Vagina (tissue), 2 donors: ENCODE measurements at regions not wholly inside any gene's neighbourhood (a gene's known extent, or its start where the extent isn't known, plus 50 kb on each side); places are given as distances from the start of the nearest gene placed in this dataset.
"Not testable (repeated sequence)": the region's sequence is repeated elsewhere in the genome, so short reads cannot be mapped to it uniquely, and the experiment has no call there.

Experiments used
- DNase-seq, 2 donors: peaks; one replicate each; pipeline ENCODE4 v3.0.0-alpha.2; 2017; ENCODE audit errors: extremely low spot score in 2 of 2
- H3K27ac ChIP-seq: fragments of 200-600 bp; sonication (generic); one replicate; pipeline ENCODE4 v1.5.1; 2019
- H3K27me3 ChIP-seq: fragments of 200-600 bp; sonication (generic); one replicate; pipeline ENCODE4 v1.5.1; 2019
- H3K36me3 ChIP-seq, 2 donors: fragments of 200-600 bp; sonication (generic); one replicate each; pipeline ENCODE4 v1.5.1; 2017 to 2019
- H3K4me1 ChIP-seq: fragments of 200-600 bp; sonication (generic); one replicate; pipeline ENCODE4 v1.5.1; 2019
- H3K4me3 ChIP-seq, 2 donors: fragments of 200-600 bp; sonication (generic); 1 replicate in 1 of 2; 2 replicates in 1 of 2; pipeline ENCODE4 v1.5.1; 2016 to 2019
- H3K9me3 ChIP-seq: fragments of 200-600 bp; sonication (generic); one replicate; pipeline ENCODE4 v1.5.1; 2019
- CTCF ChIP-seq, 3 experiments: fragments of 450-650 bp in 2 of 3; fragments of 200-600 bp in 1 of 3; sonication (generic) in 1 of 3; IDR thresholded peaks; one replicate each; pipeline ENCODE4 v1.5.1; 2017 to 2019; ENCODE audit warnings: antibody characterized with exemption in 3 of 3, mild to moderate bottlenecking in 2 of 3, moderate library complexity in 2 of 3
- POLR2A ChIP-seq, 2 donors: fragments of 450-650 bp; IDR thresholded peaks; one replicate each; pipeline ENCODE4 v1.6.1; 2017; ENCODE audit warnings: antibody characterized with exemption in 2 of 2, mild to moderate bottlenecking in 2 of 2, moderate library complexity in 2 of 2
- POLR2AphosphoS5 ChIP-seq, 2 donors: sonication (generic); formaldehyde crosslinking; IDR thresholded peaks; one replicate each; pipeline ENCODE4 v1.9.0; 2017; ENCODE audit warnings: antibody characterized with exemption in 2 of 2, mild to moderate bottlenecking in 2 of 2, low read depth in 1 of 2; ENCODE audit not compliant: insufficient read depth in 1 of 2
- intact Hi-C: fragments of 100-400 bp; cut with DNase I; formaldehyde crosslinking; loops from one replicate; pipeline ENCODE4 v1.15.1; 2023

- TF ChIP-seq POLR2AphosphoS5 (IDR thresholded peaks at IDR 0.05; ENCODE audit: insufficient read depth in 1 of 2, low read depth in 1 of 2) (no peak), CTCF (IDR thresholded peaks at IDR 0.05) (no peak), POLR2A (IDR thresholded peaks at IDR 0.05) (no peak)
- intact Hi-C loops: no loop called here
- no peak overlapping the region for H3K4me3 ChIP-seq
- no peaks in the 10 kb centered on the region for H3K36me3 ChIP-seq
- H3K27me3 ChIP-seq: no peaks in the 10 kb centered on the region
- no peaks in the 10 kb centered on the region for H3K4me1 ChIP-seq
- no peaks in the 10 kb centered on the region for H3K9me3 ChIP-seq
- no peak for DNase-seq
- H3K27ac ChIP-seq: no peak overlapping the region
These were observed 437.3 kb upstream of the DYNLRB2 start for GRCh38 chr16:80103463-80103862.

DNA sequence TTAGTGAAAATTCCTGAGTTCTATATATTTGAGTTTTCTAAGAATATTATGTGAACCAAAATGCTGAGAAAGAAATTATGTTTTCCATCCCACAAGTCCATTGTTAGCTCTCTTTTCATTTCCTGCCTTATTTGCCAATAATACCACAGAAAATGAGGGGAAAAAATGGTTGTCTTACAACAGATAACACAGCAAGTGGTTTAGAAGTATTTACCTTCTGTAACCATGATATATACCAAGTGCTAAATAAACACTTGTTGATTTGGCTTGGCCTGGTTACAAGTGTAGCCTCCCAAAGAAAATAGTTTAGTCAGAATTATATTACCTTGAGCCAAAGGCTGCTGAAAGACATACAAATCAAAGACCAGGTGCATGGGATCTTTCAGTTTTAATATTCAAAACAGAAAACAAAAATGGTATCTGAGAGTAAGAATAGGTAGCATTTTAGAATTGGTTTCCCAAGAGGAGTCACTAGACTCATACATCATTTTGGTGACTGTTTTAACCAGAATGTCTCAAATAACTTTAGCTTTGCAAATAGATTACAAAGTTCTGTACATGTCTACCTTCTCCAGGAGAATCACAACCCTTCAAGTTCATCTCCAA is 439.8 kb upstream of the DYNLRB2 start:
- Histone ChIP-seq H3K27ac (no peak overlapping the region), H3K4me1 (no peaks in the 10 kb centered on the region), H3K27me3 (no peaks in the 10 kb centered on the region), H3K9me3 (no peaks in the 10 kb centered on the region), H3K4me3 (no peak overlapping the region), H3K36me3 (no peaks in the 10 kb centered on the region)
- intact Hi-C loops: no loop called here
- TF ChIP-seq POLR2A (IDR thresholded peaks at IDR 0.05): no peak
- no peak for TF ChIP-seq POLR2AphosphoS5 (IDR thresholded peaks at IDR 0.05; ENCODE audit: insufficient read depth in 1 of 2, low read depth in 1 of 2)
- no peak for TF ChIP-seq CTCF (IDR thresholded peaks at IDR 0.05)
- no peak for DNase-seq

GRCh38 chr16:80100186-80100585 is 440.6 kb upstream of the DYNLRB2 start:
- no peaks in the 10 kb centered on the region for H3K27me3 ChIP-seq
- intact Hi-C loops: no loop called here
- H3K27ac ChIP-seq: no peak overlapping the region
- no peak for DNase-seq
- TF ChIP-seq POLR2A (IDR thresholded peaks at IDR 0.05): no peak
- no peak for TF ChIP-seq POLR2AphosphoS5 (IDR thresholded peaks at IDR 0.05; ENCODE audit: insufficient read depth in 1 of 2, low read depth in 1 of 2)
- no peak for TF ChIP-seq CTCF (IDR thresholded peaks at IDR 0.05)
- H3K36me3 ChIP-seq: no peaks in the 10 kb centered on the region
- no peaks in the 10 kb centered on the region for H3K4me1 ChIP-seq
- H3K4me3 ChIP-seq: no peak overlapping the region
- H3K9me3 ChIP-seq: no peaks in the 10 kb centered on the region

DNA sequence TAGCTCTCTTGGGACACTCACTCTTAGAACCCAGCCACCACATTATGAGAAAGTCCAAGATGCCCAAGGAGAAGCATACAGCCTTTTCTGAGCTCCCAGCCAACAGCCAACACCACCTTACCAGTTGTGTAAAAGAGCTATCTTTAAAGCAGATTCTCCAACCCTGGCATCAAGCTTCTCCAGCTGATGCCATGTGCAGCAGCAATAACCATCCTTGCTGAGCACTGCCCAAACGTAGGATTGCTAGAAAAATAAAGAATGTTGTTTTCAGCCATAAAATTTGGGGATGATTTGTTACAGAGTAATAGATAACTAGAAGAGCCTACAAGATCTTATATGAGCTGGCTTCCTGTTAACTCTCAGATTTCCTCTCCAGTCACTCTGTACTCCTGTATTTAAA is 443.7 kb upstream of the DYNLRB2 start:
- no peak overlapping the region for H3K4me3 ChIP-seq
- H3K4me1 ChIP-seq: no peaks in the 10 kb centered on the region
- H3K27me3 ChIP-seq: no peaks in the 10 kb centered on the region
- no peaks in the 10 kb centered on the region for H3K9me3 ChIP-seq
- TF ChIP-seq POLR2AphosphoS5 (IDR thresholded peaks at IDR 0.05; ENCODE audit: insufficient read depth in 1 of 2, low read depth in 1 of 2) (no peak), CTCF (IDR thresholded peaks at IDR 0.05) (no peak), POLR2A (IDR thresholded peaks at IDR 0.05) (no peak)
- intact Hi-C loops: no loop called here
- no peak overlapping the region for H3K27ac ChIP-seq
- H3K36me3 ChIP-seq: no peaks in the 10 kb centered on the region
- DNase-seq: no peak

GRCh38 chr16:80092681-80093080 is 448.1 kb upstream of the DYNLRB2 start:
- H3K27ac ChIP-seq: no peak overlapping the region
- DNase-seq: no peak
- H3K9me3 ChIP-seq: no peaks in the 10 kb centered on the region
- no peaks in the 10 kb centered on the region for H3K4me1 ChIP-seq
- TF ChIP-seq CTCF (IDR thresholded peaks at IDR 0.05) (no peak), POLR2AphosphoS5 (IDR thresholded peaks at IDR 0.05; ENCODE audit: insufficient read depth in 1 of 2, low read depth in 1 of 2) (no peak), POLR2A (IDR thresholded peaks at IDR 0.05) (no peak)
- no peaks in the 10 kb centered on the region for H3K36me3 ChIP-seq
- H3K27me3 ChIP-seq: no peaks in the 10 kb centered on the region
- H3K4me3 ChIP-seq: no peak overlapping the region
- intact Hi-C loops: no loop called here

GRCh38 chr16:80091453-80091852 is 449.3 kb upstream of the DYNLRB2 start:
- H3K4me1 ChIP-seq, H3K27me3 ChIP-seq, DNase-seq, H3K9me3 ChIP-seq, intact Hi-C loops, H3K36me3 ChIP-seq, H3K27ac ChIP-seq, H3K4me3 ChIP-seq: not testable (repeated sequence)
